Uterus (tissue), 2 donors: ENCODE measurements at regions not wholly inside any gene's neighbourhood (a gene's known extent, or its start where the extent isn't known, plus 50 kb on each side); places are given as distances from the start of the nearest gene placed in this dataset.

Experiments used
- CTCF ChIP-seq, 4 experiments: fragments of 200-600 bp in 2 of 4; fragments of 450-650 bp in 2 of 4; sonication (generic) in 2 of 4; IDR thresholded peaks; one replicate each; pipeline ENCODE4 v1.5.1; 2016 to 2019; ENCODE audit warnings: antibody characterized with exemption in 4 of 4, mild to moderate bottlenecking in 2 of 4, moderate library complexity in 1 of 4
- POLR2A ChIP-seq, 2 donors: fragments of 450-650 bp; IDR thresholded peaks; one replicate each; pipeline ENCODE4 v1.6.1; 2016; ENCODE audit warnings: antibody characterized with exemption in 2 of 2, mild to moderate bottlenecking in 1 of 2, moderate library complexity in 1 of 2

GRCh38 chr3:188940573-188940932 lies 231.2 kb upstream of the TPRG1 start:
- TF ChIP-seq CTCF (IDR thresholded peaks at IDR 0.05) = no peak
- no peak for TF ChIP-seq POLR2A (IDR thresholded peaks at IDR 0.05)
